NB4 (cell line): ENCODE measurements at regions not wholly inside any gene's neighbourhood (a gene's known extent, or its start where the extent isn't known, plus 50 kb on each side); places are given as distances from the start of the nearest gene placed in this dataset.

Source experiments
- CTCF ChIP-seq: IDR thresholded peaks from one replicate; pipeline ENCODE4 v1.5.1; 2012; ENCODE audit warnings: low read depth, low read length
- POLR2A ChIP-seq: IDR thresholded peaks from 2 replicates; pipeline ENCODE4 v1.6.1; 2011; ENCODE audit warnings: mild to moderate bottlenecking; ENCODE audit not compliant: insufficient read length; ENCODE audit errors: extremely low read depth

GRCh38 chr17:62130739-62131138 lies 65.7 kb upstream of the MED13 start:
- TF ChIP-seq CTCF (no peak), POLR2A (no peak)
